ENCODE measurements at regions not wholly inside any gene's neighbourhood (a gene's known extent, or its start where the extent isn't known, plus 50 kb on each side); places are given as distances from the start of the nearest gene placed in this dataset.

DNA sequence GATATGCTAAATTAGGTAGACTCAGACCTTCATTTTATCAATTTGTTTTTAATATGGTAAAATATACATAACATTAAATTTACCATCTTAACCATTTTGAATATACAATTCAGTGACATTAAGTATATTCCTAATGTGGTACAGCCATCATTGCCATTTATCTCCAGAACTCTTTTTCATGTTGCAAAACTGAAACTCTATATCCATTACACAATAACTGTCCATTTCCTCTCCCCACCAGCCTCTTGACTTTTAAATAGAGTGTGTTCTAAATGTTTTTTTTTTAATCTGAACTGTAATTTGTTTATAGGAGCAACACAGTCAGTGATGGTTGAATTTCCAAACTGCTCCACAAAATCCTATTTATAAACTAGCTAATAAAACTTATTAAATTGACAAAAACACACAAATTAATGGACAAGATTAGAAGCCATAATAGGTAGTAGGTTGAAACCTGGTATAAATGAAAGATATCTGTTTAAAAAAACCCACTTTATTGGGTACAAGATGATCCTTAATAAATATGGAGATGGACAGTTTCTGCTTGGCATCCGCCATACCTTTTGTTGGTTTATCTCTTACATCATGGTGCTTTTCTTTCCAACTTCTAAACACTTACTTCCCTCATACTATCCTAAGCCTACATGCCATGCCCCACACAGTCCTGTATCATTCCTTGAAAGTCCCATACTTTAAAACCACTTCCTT is 142.4 kb downstream of the ZPLD1 start:
- H3K4me1 ChIP-seq: no peaks in the 10 kb centered on the region
- H3K27me3 ChIP-seq: no peaks in the 10 kb centered on the region
- H3K9me3 ChIP-seq: no peaks in the 10 kb centered on the region
- H3K27ac ChIP-seq: no peak overlapping the region
- intact Hi-C loops (cut with DNase I): no loop called here
- DNase-seq (ENCODE audit: low spot score in 2 of 2): no peak
- TF ChIP-seq, protein P1, sequence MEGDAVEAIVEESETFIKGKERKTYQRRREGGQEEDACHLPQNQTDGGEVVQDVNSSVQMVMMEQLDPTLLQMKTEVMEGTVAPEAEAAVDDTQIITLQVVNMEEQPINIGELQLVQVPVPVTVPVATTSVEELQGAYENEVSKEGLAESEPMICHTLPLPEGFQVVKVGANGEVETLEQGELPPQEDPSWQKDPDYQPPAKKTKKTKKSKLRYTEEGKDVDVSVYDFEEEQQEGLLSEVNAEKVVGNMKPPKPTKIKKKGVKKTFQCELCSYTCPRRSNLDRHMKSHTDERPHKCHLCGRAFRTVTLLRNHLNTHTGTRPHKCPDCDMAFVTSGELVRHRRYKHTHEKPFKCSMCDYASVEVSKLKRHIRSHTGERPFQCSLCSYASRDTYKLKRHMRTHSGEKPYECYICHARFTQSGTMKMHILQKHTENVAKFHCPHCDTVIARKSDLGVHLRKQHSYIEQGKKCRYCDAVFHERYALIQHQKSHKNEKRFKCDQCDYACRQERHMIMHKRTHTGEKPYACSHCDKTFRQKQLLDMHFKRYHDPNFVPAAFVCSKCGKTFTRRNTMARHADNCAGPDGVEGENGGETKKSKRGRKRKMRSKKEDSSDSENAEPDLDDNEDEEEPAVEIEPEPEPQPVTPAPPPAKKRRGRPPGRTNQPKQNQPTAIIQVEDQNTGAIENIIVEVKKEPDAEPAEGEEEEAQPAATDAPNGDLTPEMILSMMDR (IDR thresholded peaks at IDR 0.05): no peak
- no peaks in the 10 kb centered on the region for H3K36me3 ChIP-seq
- no peak overlapping the region for H3K4me3 ChIP-seq

DNA sequence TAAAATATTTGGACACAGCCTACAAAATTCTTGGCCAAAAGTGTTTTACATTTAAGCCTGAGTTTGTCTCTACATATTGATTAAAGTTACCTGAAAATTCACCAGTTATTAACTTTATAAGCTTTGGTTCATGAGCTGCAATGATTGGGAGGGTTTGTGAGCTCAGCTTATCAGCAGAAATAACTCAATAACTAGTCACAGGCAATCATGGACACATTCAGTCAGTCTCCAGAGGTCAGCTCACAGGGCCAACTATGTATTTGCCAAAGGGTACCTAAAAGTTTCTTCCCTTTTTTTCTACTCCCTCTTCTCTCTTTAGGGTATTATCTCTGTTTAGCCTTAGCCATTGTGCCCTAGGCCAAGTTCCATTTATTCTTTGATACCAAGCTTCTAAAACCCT is 145.9 kb downstream of the ZPLD1 start:
- Histone ChIP-seq H3K9me3 (no peaks in the 10 kb centered on the region), H3K4me3 (no peak overlapping the region), H3K27me3 (no peaks in the 10 kb centered on the region), H3K36me3 (no peaks in the 10 kb centered on the region), H3K4me1 (no peaks in the 10 kb centered on the region), H3K27ac (no peak overlapping the region)
- TF ChIP-seq, protein P1 (IDR thresholded peaks at IDR 0.05): no peak
- DNase-seq (ENCODE audit: low spot score in 2 of 2): no peak
- intact Hi-C loops (cut with DNase I): no loop called here

DNA sequence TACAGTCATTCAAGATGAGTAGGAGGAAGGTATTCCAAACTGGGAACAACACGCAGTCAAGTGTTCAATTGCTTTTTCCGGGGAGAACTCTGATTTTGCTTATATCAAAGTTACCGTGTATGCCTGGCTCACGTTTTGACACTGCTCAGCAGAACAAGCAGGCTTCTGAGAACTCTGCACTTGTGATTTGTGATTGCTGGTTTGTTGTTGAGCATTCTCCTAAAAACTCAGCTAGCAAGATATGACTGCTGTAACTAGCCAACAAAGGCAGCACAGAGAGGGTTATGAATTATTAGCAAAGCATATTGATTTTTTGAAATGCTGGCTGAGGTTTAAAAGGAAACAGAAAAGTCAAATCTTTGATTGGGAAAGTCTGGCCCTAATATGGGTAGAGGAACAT is 151.7 kb downstream of the ZPLD1 start:
- no peak for DNase-seq (ENCODE audit: low spot score in 2 of 2)
- Histone ChIP-seq H3K27me3 (no peaks in the 10 kb centered on the region), H3K4me3 (no peak overlapping the region), H3K36me3 (no peaks in the 10 kb centered on the region), H3K9me3 (no peaks in the 10 kb centered on the region), H3K4me1 (no peaks in the 10 kb centered on the region), H3K27ac (no peak overlapping the region)
- intact Hi-C loops (cut with DNase I): no loop called here
- TF ChIP-seq, protein P1 (IDR thresholded peaks at IDR 0.05): no peak

DNA sequence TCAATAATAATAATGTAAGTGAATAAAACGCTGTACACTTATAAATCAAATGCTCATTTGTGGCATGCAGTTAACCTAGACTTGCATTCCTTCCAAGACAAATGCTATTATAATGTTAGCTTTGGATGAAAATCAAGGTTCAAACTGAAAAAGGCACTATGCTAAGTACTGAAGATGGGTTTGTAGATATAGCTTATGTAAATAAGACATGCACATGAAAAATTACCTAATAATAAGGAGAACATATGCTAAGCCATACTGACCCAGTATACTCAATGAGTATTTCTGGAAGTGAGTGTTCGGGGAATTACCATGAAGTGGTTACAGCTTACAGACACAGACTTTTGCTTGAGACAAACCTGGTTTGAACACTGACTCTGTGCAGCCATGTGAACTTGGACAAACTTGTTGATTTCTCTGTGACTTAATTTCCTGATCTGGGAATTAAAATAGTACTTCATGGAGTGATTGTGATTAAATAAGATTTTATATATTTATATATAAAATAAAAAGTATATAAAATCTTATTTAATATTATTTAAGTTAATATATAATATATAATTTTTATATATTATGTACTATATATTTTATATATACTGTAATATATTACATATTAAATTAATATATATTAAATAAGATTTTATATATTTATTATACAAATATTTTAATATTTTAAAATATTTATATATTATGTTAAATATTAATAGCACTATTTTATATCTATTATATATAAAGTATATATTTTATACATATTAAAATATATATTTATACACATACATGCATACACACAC is 159.2 kb downstream of the ZPLD1 start:
- Histone ChIP-seq H3K4me3 (no peak overlapping the region), H3K27ac (no peak overlapping the region), H3K27me3 (no peaks in the 10 kb centered on the region), H3K4me1 (no peaks in the 10 kb centered on the region), H3K36me3 (no peaks in the 10 kb centered on the region), H3K9me3 (no peaks in the 10 kb centered on the region)
- DNase-seq (ENCODE audit: low spot score in 2 of 2): no peak
- TF ChIP-seq, protein P1 (IDR thresholded peaks at IDR 0.05): no peak
- intact Hi-C loops (cut with DNase I): no loop called here

DNA sequence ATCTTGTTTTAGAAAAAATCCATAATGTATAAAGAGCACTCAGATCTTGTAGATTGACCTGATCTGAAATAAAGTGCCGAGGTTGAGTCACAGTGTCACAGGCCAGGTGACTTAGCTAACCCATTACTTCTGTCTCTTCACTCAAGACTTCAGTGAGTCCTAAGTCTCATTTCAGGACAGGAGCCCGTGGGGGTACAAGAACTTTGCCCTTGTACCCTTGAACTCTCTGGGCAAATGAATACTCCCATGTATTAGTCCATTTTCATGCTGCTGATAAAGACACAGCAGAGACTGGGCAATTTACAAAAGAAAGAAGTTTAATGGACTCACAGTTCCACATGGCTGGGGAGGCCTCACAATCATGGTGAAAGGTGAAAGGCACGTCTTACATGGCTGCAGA is 160.2 kb downstream of the ZPLD1 start:
- DNase-seq (ENCODE audit: low spot score in 2 of 2): no peak
- intact Hi-C loops (cut with DNase I): no loop called here
- Histone ChIP-seq H3K9me3 (no peaks in the 10 kb centered on the region), H3K36me3 (no peaks in the 10 kb centered on the region), H3K27ac (no peak overlapping the region), H3K4me1 (no peaks in the 10 kb centered on the region), H3K27me3 (no peaks in the 10 kb centered on the region), H3K4me3 (no peak overlapping the region)
- TF ChIP-seq, protein P1 (IDR thresholded peaks at IDR 0.05): no peak

All from ascending aorta (tissue), 2 donors.